Osteoblast (primary cell): ENCODE measurements at regions not wholly inside any gene's neighbourhood (a gene's known extent, or its start where the extent isn't known, plus 50 kb on each side); places are given as distances from the start of the nearest gene placed in this dataset.

ENCODE experiments used
- DNase-seq: peaks from one replicate; pipeline ENCODE4 v3.0.0; 2011; ENCODE audit warnings: low spot score, mixed read lengths; ENCODE audit not compliant: insufficient read length; ENCODE audit errors: missing footprints
- H2AFZ ChIP-seq: 2 replicates; pipeline ENCODE4 v1.6.0; 2011; ENCODE audit warnings: mild to moderate bottlenecking, low read length
- H3K27ac ChIP-seq: 2 replicates; pipeline ENCODE4 v1.5.1; 2011; ENCODE audit warnings: mild to moderate bottlenecking, low read depth, low read length, moderate library complexity
- H3K27me3 ChIP-seq: 2 replicates; pipeline ENCODE4 v1.6.0; 2012; ENCODE audit warnings: mild to moderate bottlenecking, control low read depth, inconsistent platforms, low read length, moderate library complexity; ENCODE audit not compliant: insufficient read depth
- H3K36me3 ChIP-seq: 2 replicates; pipeline ENCODE4 v1.5.1; 2011; ENCODE audit warnings: mild to moderate bottlenecking, low read length, control low read depth, moderate library complexity; ENCODE audit not compliant: insufficient read depth
- H3K4me1 ChIP-seq: 2 replicates; pipeline ENCODE4 v1.5.1; 2011; ENCODE audit warnings: mild to moderate bottlenecking, low read length, control low read depth, moderate library complexity; ENCODE audit not compliant: insufficient read depth
- H3K4me2 ChIP-seq: 2 replicates; pipeline ENCODE4 v1.6.0; 2011; ENCODE audit warnings: mild to moderate bottlenecking, low read length; ENCODE audit not compliant: insufficient read depth
- H3K4me3 ChIP-seq: fragments of 200-600 bp; sonication (generic); 3 replicates; pipeline ENCODE4 v1.5.1; 2012; ENCODE audit warnings: mild to moderate bottlenecking, low read length, inconsistent platforms; ENCODE audit not compliant: insufficient read depth
- H3K79me2 ChIP-seq: 2 replicates; pipeline ENCODE4 v1.6.0; 2012; ENCODE audit warnings: mild to moderate bottlenecking, low read length, control low read depth, inconsistent platforms; ENCODE audit not compliant: insufficient read depth
- H3K9me3 ChIP-seq: 2 replicates; pipeline ENCODE4 v1.5.1; 2011; ENCODE audit warnings: low read depth, low read length, control low read depth
- H4K20me1 ChIP-seq: 2 replicates; pipeline ENCODE4 v1.6.0; 2012; ENCODE audit warnings: mild to moderate bottlenecking, low read length, control low read depth; ENCODE audit not compliant: insufficient read depth
- TF ChIP-seq, protein P1 (sequence below): IDR thresholded peaks from 2 replicates; pipeline ENCODE4 v1.5.1; 2011; ENCODE audit warnings: mild to moderate bottlenecking, low read depth, low read length, moderate library complexity; ENCODE audit errors: extremely low read depth

DNA sequence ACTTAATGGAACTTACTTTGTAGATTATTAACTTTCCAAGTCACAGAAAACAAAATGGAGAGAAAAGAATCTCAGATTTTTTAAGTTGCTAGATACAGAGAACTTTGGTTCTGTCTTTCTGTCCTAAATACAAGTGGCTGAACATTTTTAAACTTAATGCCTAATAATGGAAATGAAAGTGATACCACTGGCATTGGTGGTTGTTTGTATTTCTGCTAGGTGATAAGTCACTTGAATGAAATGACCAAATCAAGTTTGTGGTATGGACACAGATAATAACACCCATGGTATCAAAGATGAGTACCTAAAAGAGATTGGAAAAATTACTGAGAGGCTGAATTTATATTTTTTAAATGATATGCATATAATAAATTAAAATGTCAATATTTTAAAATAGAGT lies 502.1 kb downstream of the CNTN6 start:
- Histone ChIP-seq H2AFZ (no peak overlapping the region), H3K4me1 (no peaks in the 10 kb centered on the region), H3K4me3 (no peak overlapping the region), H3K36me3 (no peaks in the 10 kb centered on the region), H4K20me1 (no peaks in the 10 kb centered on the region), H3K27me3 (no peaks in the 10 kb centered on the region), H3K27ac (no peak overlapping the region), H3K9me3 (peaks cover 2% of the 10 kb centered on the region), H3K4me2 (no peak overlapping the region), H3K79me2 (no peaks in the 10 kb centered on the region)
- no peak for DNase-seq
- TF ChIP-seq, protein P1, sequence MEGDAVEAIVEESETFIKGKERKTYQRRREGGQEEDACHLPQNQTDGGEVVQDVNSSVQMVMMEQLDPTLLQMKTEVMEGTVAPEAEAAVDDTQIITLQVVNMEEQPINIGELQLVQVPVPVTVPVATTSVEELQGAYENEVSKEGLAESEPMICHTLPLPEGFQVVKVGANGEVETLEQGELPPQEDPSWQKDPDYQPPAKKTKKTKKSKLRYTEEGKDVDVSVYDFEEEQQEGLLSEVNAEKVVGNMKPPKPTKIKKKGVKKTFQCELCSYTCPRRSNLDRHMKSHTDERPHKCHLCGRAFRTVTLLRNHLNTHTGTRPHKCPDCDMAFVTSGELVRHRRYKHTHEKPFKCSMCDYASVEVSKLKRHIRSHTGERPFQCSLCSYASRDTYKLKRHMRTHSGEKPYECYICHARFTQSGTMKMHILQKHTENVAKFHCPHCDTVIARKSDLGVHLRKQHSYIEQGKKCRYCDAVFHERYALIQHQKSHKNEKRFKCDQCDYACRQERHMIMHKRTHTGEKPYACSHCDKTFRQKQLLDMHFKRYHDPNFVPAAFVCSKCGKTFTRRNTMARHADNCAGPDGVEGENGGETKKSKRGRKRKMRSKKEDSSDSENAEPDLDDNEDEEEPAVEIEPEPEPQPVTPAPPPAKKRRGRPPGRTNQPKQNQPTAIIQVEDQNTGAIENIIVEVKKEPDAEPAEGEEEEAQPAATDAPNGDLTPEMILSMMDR = no peak

DNA sequence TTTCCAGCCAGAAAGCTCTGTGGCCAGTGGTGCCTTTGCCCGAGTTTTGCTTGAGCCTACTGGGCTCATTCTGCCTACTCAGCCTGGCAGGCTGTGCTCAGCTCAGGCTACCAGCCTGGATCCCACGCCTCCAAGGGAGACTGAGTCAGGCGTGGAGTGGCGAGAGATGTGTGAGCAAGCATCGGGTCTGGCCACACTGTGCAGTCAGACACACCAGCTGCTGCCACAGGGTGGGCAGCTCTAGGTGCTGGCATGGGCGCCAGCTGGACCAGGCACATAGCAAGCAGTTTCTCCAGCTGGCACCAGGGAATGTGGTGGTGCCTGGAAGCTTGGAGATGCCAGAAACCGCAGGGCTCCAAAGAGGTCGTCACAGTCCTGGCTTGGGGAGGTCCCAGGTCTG lies 498.5 kb upstream of the CNTN4 start:
- H2AFZ ChIP-seq = no peak overlapping the region
- H3K27ac ChIP-seq = no peak overlapping the region
- DNase-seq = no peak
- no peak overlapping the region for H3K4me2 ChIP-seq
- no peaks in the 10 kb centered on the region for H4K20me1 ChIP-seq
- no peaks in the 10 kb centered on the region for H3K79me2 ChIP-seq
- no peaks in the 10 kb centered on the region for H3K4me1 ChIP-seq
- no peaks in the 10 kb centered on the region for H3K36me3 ChIP-seq
- no peaks in the 10 kb centered on the region for H3K27me3 ChIP-seq
- H3K4me3 ChIP-seq = no peak overlapping the region
- H3K9me3 ChIP-seq = no peaks in the 10 kb centered on the region
- TF ChIP-seq, protein P1 = no peak

DNA sequence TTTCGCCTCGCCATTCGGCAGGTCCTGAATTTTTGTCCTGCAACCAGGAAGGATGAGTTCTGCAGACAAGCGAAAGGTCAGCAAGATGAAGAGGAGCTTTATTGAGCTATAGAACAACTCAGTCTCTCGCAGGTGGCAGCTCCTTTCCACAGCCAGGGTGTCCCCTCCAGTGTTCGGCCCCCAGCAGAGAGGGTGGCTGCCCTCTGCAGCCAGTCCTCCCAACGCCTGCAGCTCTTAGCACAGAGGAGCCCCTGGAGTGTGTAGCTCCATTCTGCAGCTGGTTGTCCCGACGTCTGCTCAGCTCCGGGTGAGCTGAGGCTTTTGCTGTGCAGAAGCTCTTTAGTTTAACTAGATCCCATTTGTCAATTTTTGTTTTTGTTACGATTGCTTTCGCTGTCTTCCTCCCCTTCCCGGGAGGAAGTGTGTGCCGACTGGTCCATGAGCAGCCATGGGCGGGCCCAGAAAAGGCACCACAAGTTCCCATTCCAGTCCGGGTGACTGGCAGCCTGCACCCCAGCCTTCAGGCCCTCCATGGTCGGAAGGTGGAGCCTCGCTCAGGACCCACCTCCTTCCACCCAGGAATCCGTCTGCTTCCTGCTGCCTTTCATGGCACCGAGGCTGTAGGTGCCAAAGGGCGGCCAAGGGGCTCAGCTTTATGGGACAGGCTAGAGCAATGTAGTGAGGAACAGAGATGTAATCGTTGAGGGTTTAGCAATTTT lies 497.8 kb upstream of the CNTN4 start:
- no peaks in the 10 kb centered on the region for H4K20me1 ChIP-seq
- TF ChIP-seq, protein P1 = no peak
- H3K79me2 ChIP-seq = no peaks in the 10 kb centered on the region
- H3K4me3 ChIP-seq = no peak overlapping the region
- no peak overlapping the region for H3K4me2 ChIP-seq
- H3K9me3 ChIP-seq = no peaks in the 10 kb centered on the region
- H2AFZ ChIP-seq = no peak overlapping the region
- no peak overlapping the region for H3K27ac ChIP-seq
- H3K27me3 ChIP-seq = no peaks in the 10 kb centered on the region
- no peaks in the 10 kb centered on the region for H3K36me3 ChIP-seq
- H3K4me1 ChIP-seq = no peaks in the 10 kb centered on the region
- DNase-seq = no peak

DNA sequence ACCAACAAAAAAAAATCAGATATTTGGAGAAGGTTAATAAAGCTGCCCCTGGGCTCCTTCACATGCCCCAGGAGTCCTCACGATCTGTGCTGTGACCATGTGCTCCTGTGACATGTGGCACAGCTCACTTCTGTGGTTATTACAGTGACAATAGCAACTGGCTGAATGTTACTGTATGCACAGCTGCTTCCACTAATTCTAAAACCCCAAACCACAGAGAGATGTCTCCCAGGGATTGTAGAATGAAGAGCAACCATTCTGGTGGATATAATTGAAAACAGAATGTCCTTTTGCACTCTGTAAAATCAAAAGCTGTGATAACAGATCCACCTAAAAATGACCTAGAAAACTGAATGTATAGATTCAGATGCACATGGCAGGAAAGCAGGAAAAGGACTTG lies 489.2 kb upstream of the CNTN4 start:
- Histone ChIP-seq H3K27me3 (no peaks in the 10 kb centered on the region), H3K4me1 (no peaks in the 10 kb centered on the region), H4K20me1 (no peaks in the 10 kb centered on the region), H3K27ac (no peak overlapping the region), H3K4me2 (no peak overlapping the region), H2AFZ (no peak overlapping the region), H3K4me3 (no peak overlapping the region), H3K9me3 (peaks cover 2% of the 10 kb centered on the region), H3K79me2 (no peaks in the 10 kb centered on the region), H3K36me3 (no peaks in the 10 kb centered on the region)
- DNase-seq = no peak
- TF ChIP-seq, protein P1 = no peak
